Posterior vena cava (tissue), 2 donors: ENCODE measurements at regions not wholly inside any gene's neighbourhood (a gene's known extent, or its start where the extent isn't known, plus 50 kb on each side); places are given as distances from the start of the nearest gene placed in this dataset.
"Not testable (repeated sequence)": the region's sequence is repeated elsewhere in the genome, so short reads cannot be mapped to it uniquely, and the experiment has no call there.

Experiments used
- DNase-seq: peaks from one replicate; pipeline ENCODE4 v3.0.0-alpha.2; 2020; ENCODE audit warnings: low spot score
- intact Hi-C, 2 donors: fragments of 100-400 bp; cut with DNase I; formaldehyde crosslinking; loops; one replicate each; pipeline versions ENCODE4 v1.14.1 to v1.14.2; 2022 to 2023
- donor health status: DM: yes; HTN: yes; CAD: no.
- donor health status: DM: yes; HTN: yes; CAD: no.

- DNase-seq: no peak
- intact Hi-C loops: no loop called here
These were observed 142.9 kb downstream of the SPTSSA start for GRCh38 chr14:34319140-34319539.

GRCh38 chr14:34318014-34318413, 144.0 kb downstream of the SPTSSA start:
- intact Hi-C loops: no loop called here
- no peak for DNase-seq

GRCh38 chr14:34310724-34311123, 151.3 kb downstream of the SPTSSA start:
- intact Hi-C loops: no loop called here
- no peak for DNase-seq

DNA sequence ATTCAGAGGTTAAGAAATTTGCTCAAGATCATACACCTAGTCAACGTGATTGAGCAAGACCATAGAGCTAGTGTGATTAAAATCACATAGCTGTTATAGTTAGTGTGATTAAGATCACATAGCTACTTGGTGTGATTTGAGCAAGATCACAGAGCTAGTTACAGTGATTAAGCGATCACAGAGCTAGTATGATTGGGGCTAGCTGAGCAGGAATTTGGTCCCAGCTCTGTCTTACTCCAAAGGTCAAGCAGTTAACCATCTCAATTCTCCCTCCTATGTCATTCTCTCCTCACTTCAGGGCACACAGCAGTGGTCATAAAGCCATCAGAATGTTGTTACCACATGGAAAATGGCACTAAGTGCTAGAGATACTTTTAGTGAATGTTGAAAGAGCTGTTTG, 158.2 kb downstream of the SPTSSA start:
- intact Hi-C loops: no loop called here
- DNase-seq: no peak

DNA sequence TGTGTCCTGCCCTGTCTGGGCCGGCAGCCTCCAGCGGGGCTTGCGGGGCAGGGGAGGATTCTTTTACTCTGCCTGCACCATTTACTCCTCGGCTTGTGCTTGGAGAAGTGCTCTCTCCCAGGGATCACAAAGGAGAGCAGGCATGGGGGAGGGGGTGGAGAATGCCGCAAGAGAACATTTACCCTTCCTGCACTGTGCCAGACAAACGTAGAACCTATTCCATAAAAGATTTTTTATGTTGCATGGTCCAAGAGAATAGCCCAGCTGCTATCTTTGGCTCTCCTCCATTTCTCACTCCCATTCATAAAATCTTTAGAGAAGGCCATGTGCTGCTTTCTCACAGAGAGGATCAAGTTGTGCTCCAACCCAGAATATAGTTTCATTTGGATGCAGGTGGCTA, 159.4 kb downstream of the SPTSSA start:
- intact Hi-C loops: no loop called here

GRCh38 chr14:34300882-34301734, 160.9 kb downstream of the SPTSSA start:
- DNase-seq: no peak

More for the DNA sequence above, 159.4 kb downstream of the SPTSSA start:
- no peak for DNase-seq

GRCh38 chr14:34300330-34300729, 161.7 kb downstream of the SPTSSA start:
- intact Hi-C loops: no loop called here
- DNase-seq: no peak

More at GRCh38 chr14:34300882-34301734, 160.9 kb downstream of the SPTSSA start:
- intact Hi-C loops: no loop called here

DNA sequence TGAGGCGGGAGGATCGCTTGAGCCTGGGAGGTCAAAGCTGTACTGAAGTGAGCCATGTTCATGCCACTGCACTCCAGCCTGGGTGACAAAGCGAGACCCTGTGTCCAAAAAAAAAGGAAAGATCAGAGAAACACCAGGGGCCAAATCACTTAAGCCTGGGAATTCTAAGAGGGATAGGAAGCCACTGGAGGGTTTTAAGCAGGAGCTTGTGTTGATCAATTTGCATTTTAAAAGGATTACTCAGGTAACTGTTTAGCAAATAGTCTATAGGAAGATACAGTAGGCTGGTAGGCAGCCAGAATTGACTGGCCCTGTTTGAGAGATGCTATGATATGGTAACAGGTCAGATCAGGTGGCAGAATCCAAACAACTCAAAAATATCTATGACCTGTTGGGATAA, 162.7 kb downstream of the SPTSSA start:
- intact Hi-C loops: no loop called here
- DNase-seq: no peak

DNA sequence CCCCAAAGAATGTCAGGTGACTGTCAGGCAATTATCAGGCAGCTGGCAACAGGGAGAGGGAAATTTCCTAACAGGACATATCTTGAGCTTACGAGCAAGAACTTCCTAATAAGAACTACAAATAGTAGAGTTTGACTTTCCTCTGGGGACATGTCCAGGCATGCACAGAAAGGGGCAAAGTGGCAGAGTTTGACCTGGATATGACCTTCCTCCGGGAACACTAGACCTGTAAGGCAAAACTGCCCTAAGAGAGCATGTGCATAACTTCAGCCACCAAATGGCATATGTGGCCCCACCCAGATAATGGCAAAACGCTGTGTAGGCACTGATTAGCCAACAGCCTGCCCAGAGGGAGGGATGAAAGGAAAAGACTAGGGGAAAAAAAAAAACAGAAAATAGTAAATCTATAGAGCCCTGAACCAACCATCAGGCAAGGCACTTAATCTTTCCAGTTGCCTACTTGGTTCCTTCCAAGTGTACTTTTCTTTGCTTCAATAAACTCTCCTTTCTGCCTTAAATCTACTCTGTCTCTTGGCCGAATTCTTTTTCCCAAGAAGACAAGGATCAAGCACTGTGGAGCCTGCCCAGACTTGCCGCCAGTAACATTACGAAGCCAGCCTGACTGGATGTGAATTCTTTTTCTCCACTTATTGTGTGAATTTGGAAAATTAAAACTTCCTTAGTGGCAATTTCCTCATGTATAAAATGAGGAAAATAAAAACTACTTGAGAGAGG, 164.1 kb downstream of the SPTSSA start:
- intact Hi-C loops: no loop called here

DNA sequence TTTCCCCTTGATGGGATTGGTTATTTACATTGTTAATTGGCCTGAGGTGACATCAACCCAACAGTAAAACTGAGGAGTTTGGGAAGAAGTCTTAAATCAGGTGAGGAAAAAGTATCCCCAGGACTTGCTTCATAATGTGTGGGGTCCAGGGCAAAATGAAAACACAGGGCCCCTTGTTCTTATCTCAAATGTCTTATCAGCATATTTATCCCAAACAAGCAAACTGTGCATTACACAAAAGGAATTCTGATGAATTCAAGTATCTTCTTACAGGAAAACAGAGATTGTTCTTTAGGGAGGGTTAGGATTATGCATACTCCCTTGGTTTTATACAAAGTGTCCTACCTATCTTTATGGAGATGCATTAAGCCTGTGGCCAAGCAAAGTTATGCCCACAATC, 178.4 kb downstream of the SPTSSA start:
- intact Hi-C loops: no loop called here
- no peak for DNase-seq

More for the DNA sequence above, 164.1 kb downstream of the SPTSSA start:
- DNase-seq: no peak

GRCh38 chr14:34277191-34277590, 184.8 kb downstream of the SPTSSA start:
- intact Hi-C loops: no loop called here
- DNase-seq: no peak

GRCh38 chr14:34275530-34275929, 186.5 kb downstream of the SPTSSA start:
- no peak for DNase-seq
- intact Hi-C loops: no loop called here

- no peak for DNase-seq
- intact Hi-C loops: no loop called here
These were observed 187.0 kb downstream of the SPTSSA start for GRCh38 chr14:34275078-34275477.

- DNase-seq, intact Hi-C loops: not testable (repeated sequence)
These were observed 188.3 kb downstream of the SPTSSA start for GRCh38 chr14:34273716-34274115.

DNA sequence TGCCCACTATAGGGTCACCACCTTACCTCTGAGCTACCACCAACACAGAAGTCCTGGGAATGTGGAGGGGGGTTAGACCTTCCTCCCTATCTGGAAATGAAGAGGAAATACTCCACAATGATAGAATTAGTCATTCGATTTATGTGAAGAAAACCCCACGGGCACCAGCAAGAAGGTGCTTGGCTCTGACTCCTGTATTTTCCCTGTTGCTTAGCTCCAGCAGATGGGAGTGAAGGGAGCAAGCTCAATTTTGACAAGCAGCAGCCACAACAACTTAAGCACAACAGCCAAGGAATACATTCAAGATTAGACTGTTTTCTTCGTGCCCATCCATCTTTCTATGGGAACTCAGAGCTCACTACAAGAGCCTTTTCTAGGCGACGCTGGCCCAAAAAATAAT, 191.7 kb downstream of the SPTSSA start:
- no peak for DNase-seq
- intact Hi-C loops: no loop called here

GRCh38 chr14:34266344-34266743, 195.7 kb downstream of the SPTSSA start:
- intact Hi-C loops: no loop called here
- DNase-seq: no peak

GRCh38 chr14:34262127-34262910, 199.7 kb downstream of the SPTSSA start:
- intact Hi-C loops: no loop called here
- no peak for DNase-seq

GRCh38 chr14:34259996-34260395, 202.0 kb downstream of the SPTSSA start:
- intact Hi-C loops: no loop called here
- DNase-seq: no peak

DNA sequence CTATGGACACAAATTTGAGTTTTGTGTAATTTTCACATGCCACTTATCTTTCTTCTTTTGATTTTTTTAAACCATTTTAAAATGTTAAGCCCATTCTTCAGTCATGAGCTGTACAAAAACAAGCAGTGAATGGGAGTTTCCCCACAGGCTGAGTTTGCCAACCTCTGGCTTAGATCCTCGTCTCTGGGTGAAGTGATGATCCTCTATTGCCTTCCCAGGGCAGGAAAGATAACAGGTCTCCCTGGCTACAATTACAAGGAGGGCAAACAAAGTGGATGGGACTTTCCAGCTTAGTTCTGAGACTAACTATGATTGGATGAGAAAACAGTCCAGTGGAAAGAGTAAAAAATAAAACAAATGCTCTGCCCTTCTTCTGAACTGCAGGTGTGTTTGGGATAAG, 203.7 kb downstream of the SPTSSA start:
- intact Hi-C loops: no loop called here
- DNase-seq: no peak

GRCh38 chr14:34257505-34257904, 204.5 kb downstream of the SPTSSA start:
- intact Hi-C loops: no loop called here
- no peak for DNase-seq
